Thyroid gland (tissue), 4 donors: ENCODE measurements at regions not wholly inside any gene's neighbourhood (a gene's known extent, or its start where the extent isn't known, plus 50 kb on each side); places are given as distances from the start of the nearest gene placed in this dataset.

Experiments
- CTCF ChIP-seq, 6 experiments: fragments of 200-600 bp in 3 of 6; fragments of 450-650 bp in 3 of 6; sonication (generic) in 3 of 6; IDR thresholded peaks; one replicate each; pipeline ENCODE4 v1.5.1; 2016 to 2019; ENCODE audit warnings: antibody characterized with exemption in 6 of 6, mild to moderate bottlenecking in 2 of 6, inconsistent platforms in 1 of 6, moderate library complexity in 1 of 6
- POLR2A ChIP-seq, 2 donors: fragments of 450-650 bp; IDR thresholded peaks; one replicate each; pipeline ENCODE4 v1.6.1; 2017; ENCODE audit warnings: antibody characterized with exemption in 2 of 2, mild to moderate bottlenecking in 2 of 2, moderate library complexity in 1 of 2

GRCh38 chr3:161975201-161975600 is 478.6 kb downstream of the OTOL1 start:
- TF ChIP-seq POLR2A (IDR thresholded peaks at IDR 0.05) (no peak), CTCF (IDR thresholded peaks at IDR 0.05) (no peak)
